Prostate gland (tissue), 2 donors: ENCODE measurements at regions not wholly inside any gene's neighbourhood (a gene's known extent, or its start where the extent isn't known, plus 50 kb on each side); places are given as distances from the start of the nearest gene placed in this dataset.

Experiments used
- DNase-seq: peaks from one replicate; pipeline ENCODE4 v3.0.0-alpha.2; 2019; ENCODE audit warnings: low spot score
- H3K27ac ChIP-seq, 2 donors: fragments of 200-600 bp; sonication (generic); 2 replicates each; pipeline ENCODE4 v1.5.1; 2017 to 2019
- H3K27me3 ChIP-seq: fragments of 200-600 bp; sonication (generic); replicated peaks from 2 replicates; pipeline ENCODE4 v1.5.1; 2019; ENCODE audit not compliant: insufficient read depth
- H3K36me3 ChIP-seq, 2 donors: fragments of 200-600 bp; sonication (generic); 1 replicate in 1 of 2; 2 replicates in 1 of 2; pipeline versions ENCODE4 v1.5.1 to v1.8.1; 2017 to 2019
- H3K4me1 ChIP-seq: fragments of 200-600 bp; sonication (generic); replicated peaks from 2 replicates; pipeline ENCODE4 v1.5.1; 2019
- H3K4me3 ChIP-seq, 2 donors: fragments of 200-600 bp; sonication (generic); 2 replicates each; pipeline ENCODE4 v1.5.1; 2017 to 2019
- H3K9me3 ChIP-seq: fragments of 200-600 bp; sonication (generic); 2 replicates; pipeline ENCODE4 v1.5.1; 2017
- CTCF ChIP-seq, 4 experiments: fragments of 200-600 bp in 2 of 4; fragments of 450-650 bp in 2 of 4; sonication (generic) in 2 of 4; IDR thresholded peaks; 1 replicate in 3 of 4; 2 replicates in 1 of 4; pipeline ENCODE4 v1.5.1; 2016 to 2019; ENCODE audit warnings: antibody characterized with exemption in 4 of 4, mild to moderate bottlenecking in 2 of 4, moderate library complexity in 2 of 4
- POLR2A ChIP-seq: fragments of 450-650 bp; IDR thresholded peaks from one replicate; pipeline ENCODE4 v1.6.1; 2016; ENCODE audit warnings: antibody characterized with exemption, mild to moderate bottlenecking
- POLR2AphosphoS5 ChIP-seq: sonication (generic); formaldehyde crosslinking; IDR thresholded peaks from one replicate; pipeline ENCODE4 v1.6.1; 2017; ENCODE audit warnings: antibody characterized with exemption
- WGBS: methylation state at CpG from one replicate; pipeline ENCODE4 v1.1.5; 2018; 5-methylcytosine and 5-hydroxymethylcytosine counted together
- intact Hi-C: fragments of 100-400 bp; cut with DNase I; formaldehyde crosslinking; loops from one replicate; pipeline ENCODE4 v1.14.2; 2022
- small RNA-seq, 2 donors: library from RNA; depleted of rRNA; stranded (forward); fragments of <200 nt; gene quantifications; one replicate each; pipeline ENCODE3, GENCODE V24; 2016

GRCh38 chr12:88634008-88634407 lies 53.7 kb upstream of the KITLG start:
- TF ChIP-seq POLR2AphosphoS5 (no peak), POLR2A (no peak), CTCF (IDR thresholded peaks at IDR 0.05) (no peak)
- Histone ChIP-seq H3K36me3 (no peaks in the 10 kb centered on the region), H3K27me3 (no peaks in the 10 kb centered on the region), H3K4me1 (no peaks in the 10 kb centered on the region), H3K4me3 (no peak overlapping the region), H3K27ac (no peak overlapping the region), H3K9me3 (no peaks in the 10 kb centered on the region)
- intact Hi-C loops: no loop called here
- no peak for DNase-seq
- 6% methylated on average over 1 of the region's 1 CpG for WGBS

GRCh38 chr12:88633312-88633711 lies 53.0 kb upstream of the KITLG start:
- no peak for DNase-seq
- intact Hi-C loops: no loop called here
- no peak overlapping the region for H3K27ac ChIP-seq
- 94% methylated on average over 1 of the region's 1 CpG for WGBS
- H3K4me1 ChIP-seq: no peaks in the 10 kb centered on the region
- no peaks in the 10 kb centered on the region for H3K9me3 ChIP-seq
- H3K4me3 ChIP-seq: no peak overlapping the region
- H3K27me3 ChIP-seq: no peaks in the 10 kb centered on the region
- H3K36me3 ChIP-seq: no peaks in the 10 kb centered on the region
- no peak for TF ChIP-seq POLR2AphosphoS5
- peak in 1 of 4 experiments; percentile 19 for TF ChIP-seq CTCF (IDR thresholded peaks at IDR 0.05)

GRCh38 chr12:88630561-88630960 lies 50.3 kb upstream of the KITLG start:
- Histone ChIP-seq H3K9me3 (no peaks in the 10 kb centered on the region), H3K27ac (no peak overlapping the region), H3K36me3 (no peaks in the 10 kb centered on the region), H3K4me3 (no peak overlapping the region), H3K4me1 (no peaks in the 10 kb centered on the region), H3K27me3 (no peaks in the 10 kb centered on the region)
- TF ChIP-seq CTCF (IDR thresholded peaks at IDR 0.05) (no peak), POLR2AphosphoS5 (no peak), POLR2A (no peak)
- intact Hi-C loops: no loop called here
- no peak for DNase-seq

Small RNA genes in the stretch of these regions (small RNA-seq; reads per million reads assigned to genes)
- 0 reads per million in 2 donors for gene RNU7-120P
